ENCODE measurements at regions not wholly inside any gene's neighbourhood (a gene's known extent, or its start where the extent isn't known, plus 50 kb on each side); places are given as distances from the start of the nearest gene placed in this dataset.

DNA sequence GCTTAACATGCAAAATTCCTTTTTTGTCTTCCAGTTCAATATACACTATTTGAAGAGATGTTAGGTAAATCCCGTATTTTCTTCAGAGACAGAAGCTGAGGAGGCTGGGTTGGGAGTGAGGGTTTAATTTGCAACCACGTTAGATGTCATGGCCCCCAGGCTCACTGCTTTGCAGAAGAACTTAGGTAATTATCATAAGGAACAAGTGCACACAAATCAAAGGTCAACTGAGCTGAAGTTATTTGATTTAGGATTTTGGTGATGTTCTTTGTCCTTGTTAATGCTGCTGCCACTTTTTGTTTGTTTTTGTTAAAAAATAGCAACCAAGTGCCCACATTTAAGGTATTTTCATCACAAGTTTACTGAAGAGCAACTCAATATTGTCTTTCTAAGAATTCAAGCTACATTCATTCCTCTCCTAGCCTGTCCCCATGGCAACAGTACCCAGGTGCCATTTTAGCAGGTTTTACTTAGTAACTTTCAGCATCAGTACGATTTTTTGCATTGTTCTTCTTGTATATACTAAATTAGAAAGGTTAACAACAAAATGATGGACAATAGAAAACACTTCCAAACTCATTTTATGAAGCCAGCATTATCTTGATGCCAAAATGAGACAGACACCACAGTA is 62.9 kb upstream of the NDUFV2 start:
- Mint-ChIP-seq H3K4me1 (ENCODE audit: low read depth) (no peaks in the 10 kb centered on the region), H3K9me3 (no peaks in the 10 kb centered on the region), H3K27ac (no peak overlapping the region), H3K36me3 (ENCODE audit: low read depth) (no peaks in the 10 kb centered on the region), H3K4me3 (no peak overlapping the region), H3K27me3 (no peaks in the 10 kb centered on the region)
- intact Hi-C loops (cut with DNase I, micrococcal nuclease): no loop called here
- Histone ChIP-seq H3K4me1 (ENCODE audit: insufficient read depth, low read length) (no peaks in the 10 kb centered on the region), H3K36me3 (ENCODE audit: insufficient read depth, low read length) (no peaks in the 10 kb centered on the region), H3K27ac (ENCODE audit: low read depth in 1 of 2, low read length in 2 of 2) (no peak overlapping the region), H3K4me3 (ENCODE audit: low read length) (no peak overlapping the region), H3K9me3 (ENCODE audit: control insufficient read depth in 1 of 2, insufficient read depth in 1 of 2, low read length in 2 of 2) (no peaks in the 10 kb centered on the region), H3K27me3 (ENCODE audit: control insufficient read depth in 1 of 2, insufficient read depth in 2 of 2, low read length in 2 of 2) (peaks cover 0 to 2% of the 10 kb centered on the region in 2 experiments)
- DNase-seq (no peak), ATAC-seq (ENCODE audit: poor library complexity) (no peak)
- CTCF ChIA-PET: no interaction called here
- TF ChIP-seq, protein P1, sequence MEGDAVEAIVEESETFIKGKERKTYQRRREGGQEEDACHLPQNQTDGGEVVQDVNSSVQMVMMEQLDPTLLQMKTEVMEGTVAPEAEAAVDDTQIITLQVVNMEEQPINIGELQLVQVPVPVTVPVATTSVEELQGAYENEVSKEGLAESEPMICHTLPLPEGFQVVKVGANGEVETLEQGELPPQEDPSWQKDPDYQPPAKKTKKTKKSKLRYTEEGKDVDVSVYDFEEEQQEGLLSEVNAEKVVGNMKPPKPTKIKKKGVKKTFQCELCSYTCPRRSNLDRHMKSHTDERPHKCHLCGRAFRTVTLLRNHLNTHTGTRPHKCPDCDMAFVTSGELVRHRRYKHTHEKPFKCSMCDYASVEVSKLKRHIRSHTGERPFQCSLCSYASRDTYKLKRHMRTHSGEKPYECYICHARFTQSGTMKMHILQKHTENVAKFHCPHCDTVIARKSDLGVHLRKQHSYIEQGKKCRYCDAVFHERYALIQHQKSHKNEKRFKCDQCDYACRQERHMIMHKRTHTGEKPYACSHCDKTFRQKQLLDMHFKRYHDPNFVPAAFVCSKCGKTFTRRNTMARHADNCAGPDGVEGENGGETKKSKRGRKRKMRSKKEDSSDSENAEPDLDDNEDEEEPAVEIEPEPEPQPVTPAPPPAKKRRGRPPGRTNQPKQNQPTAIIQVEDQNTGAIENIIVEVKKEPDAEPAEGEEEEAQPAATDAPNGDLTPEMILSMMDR (IDR thresholded peaks at IDR 0.05): no peak
- POLR2A ChIA-PET: no interaction called here

DNA sequence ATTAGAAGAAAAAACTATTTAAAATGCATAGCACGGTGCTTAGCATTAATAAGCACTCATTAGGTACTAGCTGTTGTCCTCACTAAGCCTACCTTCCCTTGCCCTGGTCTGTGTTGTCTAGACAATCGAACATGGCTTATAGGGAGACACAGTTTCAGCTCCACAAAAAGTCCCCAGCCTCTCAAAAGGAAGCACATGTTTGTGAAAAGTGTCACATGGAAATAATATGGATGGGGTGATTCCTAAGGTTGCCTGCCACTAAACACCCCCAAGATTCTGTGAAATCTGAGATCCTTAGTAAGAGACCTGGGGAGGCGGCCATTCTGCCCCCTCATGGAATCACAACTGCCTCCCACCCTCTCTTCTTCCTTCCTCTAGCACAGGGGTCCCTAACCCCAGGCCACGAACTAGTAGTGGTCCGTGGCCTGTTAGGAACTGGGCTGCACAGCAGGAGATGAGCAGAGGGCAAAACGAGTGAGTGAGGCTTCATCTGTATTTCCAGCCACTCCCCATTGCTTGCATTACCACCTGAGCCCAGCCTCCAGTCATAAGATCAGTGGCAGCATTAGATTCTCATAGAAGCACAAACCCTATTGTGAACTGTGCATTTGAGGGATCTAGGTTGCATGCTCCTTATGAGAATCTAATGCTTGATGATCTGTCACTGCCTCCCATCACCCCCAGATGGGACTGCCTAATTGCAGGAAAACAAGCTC is 59.6 kb upstream of the NDUFV2 start:
- DNase-seq (no peak), ATAC-seq (ENCODE audit: poor library complexity) (no peak)
- Mint-ChIP-seq H3K4me1 (ENCODE audit: low read depth) (no peaks in the 10 kb centered on the region), H3K27ac (no peak overlapping the region), H3K27me3 (no peaks in the 10 kb centered on the region), H3K4me3 (no peak overlapping the region), H3K9me3 (no peaks in the 10 kb centered on the region), H3K36me3 (ENCODE audit: low read depth) (no peaks in the 10 kb centered on the region)
- Histone ChIP-seq H3K36me3 (ENCODE audit: insufficient read depth, low read length) (no peaks in the 10 kb centered on the region), H3K4me3 (ENCODE audit: low read length) (no peak overlapping the region), H3K27me3 (ENCODE audit: control insufficient read depth in 1 of 2, insufficient read depth in 2 of 2, low read length in 2 of 2) (peaks cover 0 to 2% of the 10 kb centered on the region in 2 experiments), H3K27ac (ENCODE audit: low read depth in 1 of 2, low read length in 2 of 2) (no peak overlapping the region), H3K4me1 (ENCODE audit: insufficient read depth, low read length) (no peaks in the 10 kb centered on the region), H3K9me3 (ENCODE audit: control insufficient read depth in 1 of 2, insufficient read depth in 1 of 2, low read length in 2 of 2) (no peaks in the 10 kb centered on the region)
- CTCF ChIA-PET: no interaction called here
- intact Hi-C loops (cut with DNase I, micrococcal nuclease): no loop called here
- TF ChIP-seq, protein P1 (IDR thresholded peaks at IDR 0.05): no peak
- POLR2A ChIA-PET: no interaction called here

DNA sequence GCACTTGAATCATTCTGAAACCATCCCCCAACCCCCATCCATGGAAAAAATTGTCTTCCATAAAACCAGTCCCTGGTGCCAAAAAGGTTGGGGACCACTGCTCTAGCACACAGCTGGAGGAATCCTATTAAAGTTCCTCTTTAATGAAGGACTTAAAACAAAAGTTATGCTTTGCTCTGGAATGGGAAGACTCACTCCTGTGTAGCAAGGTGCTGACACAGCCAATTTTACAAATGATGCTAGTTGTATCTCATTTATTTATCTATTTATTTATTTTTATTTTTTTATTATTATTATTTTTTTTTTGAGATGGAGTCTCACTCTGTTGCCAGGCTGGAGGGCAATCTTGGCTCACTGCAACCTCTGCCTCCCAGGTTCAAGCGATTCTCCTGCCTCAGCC is 58.9 kb upstream of the NDUFV2 start:
- H3K27ac Mint-ChIP-seq: no peak overlapping the region
- H3K4me1 Mint-ChIP-seq (ENCODE audit: low read depth): no peaks in the 10 kb centered on the region
- peaks cover under 1% of the 10 kb centered on the region for H3K27me3 Mint-ChIP-seq
- Histone ChIP-seq H3K36me3 (ENCODE audit: insufficient read depth, low read length) (no peaks in the 10 kb centered on the region), H3K4me1 (ENCODE audit: insufficient read depth, low read length) (no peaks in the 10 kb centered on the region), H3K27me3 (ENCODE audit: control insufficient read depth in 1 of 2, insufficient read depth in 2 of 2, low read length in 2 of 2) (peaks cover 0 to 2% of the 10 kb centered on the region in 2 experiments), H3K4me3 (ENCODE audit: low read length) (no peak overlapping the region), H3K9me3 (ENCODE audit: control insufficient read depth in 1 of 2, insufficient read depth in 1 of 2, low read length in 2 of 2) (no peaks in the 10 kb centered on the region), H3K27ac (ENCODE audit: low read depth in 1 of 2, low read length in 2 of 2) (no peak overlapping the region)
- no peak for ATAC-seq (ENCODE audit: poor library complexity)
- TF ChIP-seq, protein P1 (IDR thresholded peaks at IDR 0.05): no peak
- ChIA-PET POLR2A (no interaction called here), CTCF (no interaction called here)
- intact Hi-C loops (cut with DNase I, micrococcal nuclease): no loop called here
- H3K36me3 Mint-ChIP-seq (ENCODE audit: low read depth): no peaks in the 10 kb centered on the region
- H3K4me3 Mint-ChIP-seq: no peak overlapping the region
- DNase-seq: no peak
- no peaks in the 10 kb centered on the region for H3K9me3 Mint-ChIP-seq
